DND-41 (cell line): ENCODE measurements at regions not wholly inside any gene's neighbourhood (a gene's known extent, or its start where the extent isn't known, plus 50 kb on each side); places are given as distances from the start of the nearest gene placed in this dataset.

ENCODE experiments used
- CTCF ChIP-seq: IDR thresholded peaks from 2 replicates; pipeline ENCODE4 v1.5.1; 2012; ENCODE audit warnings: borderline replicate concordance, low read length, moderate library complexity, mild to moderate bottlenecking; ENCODE audit not compliant: poor library complexity, severe bottlenecking; ENCODE audit errors: extremely low read depth
- EZH2 ChIP-seq: IDR thresholded peaks from 3 replicates; pipeline ENCODE4 v1.6.1; 2012; ENCODE audit warnings: borderline replicate concordance, low read depth, mild to moderate bottlenecking, moderate library complexity, low read length, inconsistent platforms; ENCODE audit not compliant: severe bottlenecking

- no peak for TF ChIP-seq CTCF
- TF ChIP-seq EZH2: no peak
Observed at GRCh38 chr1:47554901-47555300, 117.1 kb downstream of the FOXD2 start.
